ENCODE measurements at regions not wholly inside any gene's neighbourhood (a gene's known extent, or its start where the extent isn't known, plus 50 kb on each side); places are given as distances from the start of the nearest gene placed in this dataset.

GRCh38 chr3:148598619-148599018 is 99.1 kb upstream of the AGTR1 start:
- Histone ChIP-seq H3K4me1 (ENCODE audit: control insufficient read depth, insufficient read depth, low read length) (0 out of 2 replicates have a peak, but pooled peaks cover 2% of the 10 kb centered on the region), H4K20me1 (ENCODE audit: insufficient read depth, low read length) (no peaks in the 10 kb centered on the region), H3K18ac (ENCODE audit: low read depth, low read length) (no peak overlapping the region), H3K4me3 (ENCODE audit: insufficient read depth, low read depth, low read length) (no peak overlapping the region), H3K4ac (ENCODE audit: low read depth, low read length) (no peak overlapping the region), H3K9me1 (ENCODE audit: insufficient read depth, low read length) (no peaks in the 10 kb centered on the region; the same call in 1 of the 2 replicates), H2AFZ (replicated peaks; ENCODE audit: low read length, poor library complexity) (no peak overlapping the region), H2BK5ac (ENCODE audit: low read depth, low read length, poor library complexity, severe bottlenecking) (no peak overlapping the region), H3K23ac (ENCODE audit: low read depth, low read length) (no peak overlapping the region), H2AK5ac (ENCODE audit: low read depth, low read length) (no peak overlapping the region), H4K5ac (ENCODE audit: low read depth, low read length) (no peak overlapping the region), H3K56ac (ENCODE audit: extremely low read depth, insufficient read depth, low read length) (no peak overlapping the region), H3K9me3 (ENCODE audit: control insufficient read depth, insufficient read depth, low read length) (no peaks in the 10 kb centered on the region), H3K27me3 (ENCODE audit: control insufficient read depth, insufficient read depth, low read length) (no peaks in the 10 kb centered on the region; the same call in 1 of the 2 replicates), H2BK120ac (ENCODE audit: low read depth, low read length) (no peak overlapping the region), H2AK9ac (replicated peaks; ENCODE audit: low read depth, low read length, poor library complexity) (no peak overlapping the region), H3K9ac (ENCODE audit: low read depth, low read length) (no peak overlapping the region), H2BK15ac (ENCODE audit: low read depth, low read length) (no peak overlapping the region), H3K36me3 (ENCODE audit: control insufficient read depth, insufficient read depth, low read length) (no peaks in the 10 kb centered on the region), H3K14ac (replicated peaks; ENCODE audit: low read depth, low read length) (no peak overlapping the region), H4K8ac (ENCODE audit: low read depth in 2 of 2, low read length in 2 of 2) (no peak overlapping the region), H3K27ac (ENCODE audit: insufficient read depth, low read length) (no peak overlapping the region), H4K91ac (ENCODE audit: insufficient read depth, low read depth, low read length) (no peak overlapping the region), H3K4me2 (ENCODE audit: low read depth, low read length) (no peak overlapping the region), H2BK20ac (ENCODE audit: low read depth, low read length) (no peak overlapping the region), H3K79me1 (ENCODE audit: low read depth in 1 of 2, low read length in 2 of 2) (no peaks in the 10 kb centered on the region)
- BruUV-seq (replicated peaks): no TSS peak
- ChIA-PET CTCF (no interaction called here), POLR2A (ENCODE audit: unreplicated experiment) (no interaction called here)
- TF ChIP-seq NFE2L2 (IDR thresholded peaks at IDR 0.05; ENCODE audit: low read depth, low read length) (no peak), CTCF (conservative IDR thresholded peaks at IDR 0.05; ENCODE audit: low read depth, low read length) (no peak), POLR2A (IDR thresholded peaks at IDR 0.05; ENCODE audit: low read depth, low read length) (no peak), SMC3 (IDR thresholded peaks at IDR 0.05; ENCODE audit: low read depth, low read length) (no peak), MAFK (IDR thresholded peaks at IDR 0.05; ENCODE audit: low read depth, low read length) (no peak), CHD1 (IDR thresholded peaks at IDR 0.05; ENCODE audit: low read depth, low read length) (no peak), MXI1 (IDR thresholded peaks at IDR 0.05; ENCODE audit: borderline replicate concordance, low read depth, low read length) (no peak), BHLHE40 (IDR thresholded peaks at IDR 0.05; ENCODE audit: low read depth, low read length) (no peak), RAD21 (IDR thresholded peaks at IDR 0.05; ENCODE audit: low read length) (no peak), USF2 (IDR thresholded peaks at IDR 0.05; ENCODE audit: low read depth, low read length) (no peak), CEBPB (IDR thresholded peaks at IDR 0.05; ENCODE audit: low read depth, low read length) (no peak), RFX5 (IDR thresholded peaks at IDR 0.05; ENCODE audit: low read depth, low read length) (no peak)
- intact Hi-C loops (cut with micrococcal nuclease): no loop called here
- in situ Hi-C loops (cut with MboI; ENCODE audit: low sequenced_read_pairs): no loop called here
- dilution Hi-C loops (cut with HindIII; ENCODE audit: low sequenced_read_pairs, unreplicated experiment): no loop called here
- no CpG with 5 or more reads among the region's 2 CpGs for WGBS, 2 experiments (ENCODE audit: extremely low coverage in 2 of 2, insufficient read length in 1 of 2)
- DNase-seq (peak; percentile 18), ATAC-seq (ENCODE audit: low read depth) (no peak)

All from IMR-90 (cell line).